ENCODE measurements at regions not wholly inside any gene's neighbourhood (a gene's known extent, or its start where the extent isn't known, plus 50 kb on each side); places are given as distances from the start of the nearest gene placed in this dataset.

DNA sequence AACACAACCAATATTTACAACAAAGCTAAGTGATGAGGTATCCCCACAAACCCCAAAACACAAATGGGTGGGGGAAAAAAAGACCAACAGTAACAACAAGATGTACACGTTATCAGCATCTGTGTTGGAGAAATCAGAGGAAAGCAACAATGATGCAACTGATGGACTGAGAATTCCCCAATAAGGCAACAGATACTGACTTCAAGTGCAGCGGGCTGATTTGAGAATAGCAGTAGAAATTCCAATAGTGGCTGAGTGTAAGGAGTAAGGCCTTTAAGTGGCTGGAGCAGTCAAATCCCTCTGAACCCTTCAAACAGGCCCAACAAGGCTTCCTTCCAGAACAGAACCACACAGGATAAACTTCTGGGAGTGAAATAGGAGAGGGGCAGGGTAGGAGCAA is 97.6 kb downstream of the TM2D1 start:
- no peaks in the 10 kb centered on the region for H3K4me1 ChIP-seq (ENCODE audit: insufficient read depth, insufficient read length)
- no peak overlapping the region for H3K4me3 ChIP-seq (ENCODE audit: insufficient read length, low read depth)
- no peaks in the 10 kb centered on the region for H3K36me3 ChIP-seq (ENCODE audit: insufficient read depth, insufficient read length, low read length)
- TF ChIP-seq ZNF274 (IDR thresholded peaks at IDR 0.05; ENCODE audit: low read depth, low read length) (no peak), YY1 (IDR thresholded peaks at IDR 0.05; ENCODE audit: insufficient read depth, insufficient read length) (no peak), SUZ12 (IDR thresholded peaks at IDR 0.05; ENCODE audit: extremely low read depth, insufficient read depth, insufficient read length) (no peak)
- DNase-seq (ENCODE audit: low read depth, low spot score) = no peak
- no peak overlapping the region for H3K9ac ChIP-seq (ENCODE audit: insufficient read length, low read depth)
- no peaks in the 10 kb centered on the region for H3K9me3 ChIP-seq (ENCODE audit: insufficient read depth, low read length)
- no peaks in the 10 kb centered on the region for H3K27me3 ChIP-seq (ENCODE audit: insufficient read depth, insufficient read length)

- H3K9me3 ChIP-seq (ENCODE audit: insufficient read depth, low read length) = no peaks in the 10 kb centered on the region
- no peaks in the 10 kb centered on the region for H3K27me3 ChIP-seq (ENCODE audit: insufficient read depth, insufficient read length)
- H3K36me3 ChIP-seq (ENCODE audit: insufficient read depth, insufficient read length, low read length) = no peaks in the 10 kb centered on the region
- TF ChIP-seq YY1 (IDR thresholded peaks at IDR 0.05; ENCODE audit: insufficient read depth, insufficient read length) (no peak), ZNF274 (IDR thresholded peaks at IDR 0.05; ENCODE audit: low read depth, low read length) (no peak), SUZ12 (IDR thresholded peaks at IDR 0.05; ENCODE audit: extremely low read depth, insufficient read depth, insufficient read length) (no peak)
- H3K4me3 ChIP-seq (ENCODE audit: insufficient read length, low read depth) = no peak overlapping the region
- no peak overlapping the region for H3K9ac ChIP-seq (ENCODE audit: insufficient read length, low read depth)
- DNase-seq (ENCODE audit: low read depth, low spot score) = no peak
- no peaks in the 10 kb centered on the region for H3K4me1 ChIP-seq (ENCODE audit: insufficient read depth, insufficient read length)
Observed at GRCh38 chr1:61626816-61627215, 98.1 kb downstream of the TM2D1 start.

GRCh38 chr1:61623852-61624251 is 101.1 kb downstream of the TM2D1 start:
- no peaks in the 10 kb centered on the region for H3K27me3 ChIP-seq (ENCODE audit: insufficient read depth, insufficient read length)
- DNase-seq (ENCODE audit: low read depth, low spot score) = no peak
- no peaks in the 10 kb centered on the region for H3K36me3 ChIP-seq (ENCODE audit: insufficient read depth, insufficient read length, low read length)
- no peak overlapping the region for H3K4me3 ChIP-seq (ENCODE audit: insufficient read length, low read depth)
- TF ChIP-seq SUZ12 (IDR thresholded peaks at IDR 0.05; ENCODE audit: extremely low read depth, insufficient read depth, insufficient read length) (no peak), YY1 (IDR thresholded peaks at IDR 0.05; ENCODE audit: insufficient read depth, insufficient read length) (no peak), ZNF274 (IDR thresholded peaks at IDR 0.05; ENCODE audit: low read depth, low read length) (no peak)
- H3K9me3 ChIP-seq (ENCODE audit: insufficient read depth, low read length) = no peaks in the 10 kb centered on the region
- H3K9ac ChIP-seq (ENCODE audit: insufficient read length, low read depth) = no peak overlapping the region
- no peaks in the 10 kb centered on the region for H3K4me1 ChIP-seq (ENCODE audit: insufficient read depth, insufficient read length)

- TF ChIP-seq YY1 (IDR thresholded peaks at IDR 0.05; ENCODE audit: insufficient read depth, insufficient read length) = no peak
- TF ChIP-seq ZNF274 (IDR thresholded peaks at IDR 0.05; ENCODE audit: low read depth, low read length) = no peak
- no peak for TF ChIP-seq SUZ12 (IDR thresholded peaks at IDR 0.05; ENCODE audit: extremely low read depth, insufficient read depth, insufficient read length)
- H3K4me3 ChIP-seq (ENCODE audit: insufficient read length, low read depth) = no peak overlapping the region
- H3K9ac ChIP-seq (ENCODE audit: insufficient read length, low read depth) = no peak overlapping the region
- DNase-seq (ENCODE audit: low read depth, low spot score) = no peak
- no peaks in the 10 kb centered on the region for H3K27me3 ChIP-seq (ENCODE audit: insufficient read depth, insufficient read length)
- H3K36me3 ChIP-seq (ENCODE audit: insufficient read depth, insufficient read length, low read length) = no peaks in the 10 kb centered on the region
- H3K9me3 ChIP-seq (ENCODE audit: insufficient read depth, low read length) = no peaks in the 10 kb centered on the region
- H3K4me1 ChIP-seq (ENCODE audit: insufficient read depth, insufficient read length) = no peaks in the 10 kb centered on the region
Observed at GRCh38 chr1:61620536-61620935, 104.4 kb downstream of the TM2D1 start.

DNA sequence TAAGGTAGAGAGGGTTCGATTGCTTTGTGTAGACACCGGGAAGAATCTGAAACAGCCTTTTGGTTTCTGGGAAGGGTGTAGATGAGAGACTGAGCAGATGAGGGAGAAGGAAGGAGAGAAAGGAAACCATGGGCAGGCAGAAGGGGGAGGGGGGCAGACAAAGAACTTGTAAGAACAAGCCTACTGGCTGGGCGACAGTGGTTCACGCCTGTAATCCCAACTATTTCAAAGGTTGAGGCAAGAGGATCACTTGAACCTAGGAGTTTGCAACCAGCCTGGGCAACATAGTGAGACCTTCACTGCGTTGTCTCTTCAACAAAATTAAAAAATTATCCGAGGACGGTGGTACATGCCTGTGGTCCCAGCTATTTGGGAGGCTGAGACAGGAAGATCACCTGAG is 106.2 kb downstream of the TM2D1 start:
- Histone ChIP-seq H3K27me3 (ENCODE audit: insufficient read depth, insufficient read length) (no peaks in the 10 kb centered on the region), H3K9ac (ENCODE audit: insufficient read length, low read depth) (no peak overlapping the region), H3K36me3 (ENCODE audit: insufficient read depth, insufficient read length, low read length) (no peaks in the 10 kb centered on the region), H3K9me3 (ENCODE audit: insufficient read depth, low read length) (no peaks in the 10 kb centered on the region), H3K4me3 (ENCODE audit: insufficient read length, low read depth) (no peak overlapping the region), H3K4me1 (ENCODE audit: insufficient read depth, insufficient read length) (no peaks in the 10 kb centered on the region)
- no peak for DNase-seq (ENCODE audit: low read depth, low spot score)
- TF ChIP-seq YY1 (IDR thresholded peaks at IDR 0.05; ENCODE audit: insufficient read depth, insufficient read length) (no peak), SUZ12 (IDR thresholded peaks at IDR 0.05; ENCODE audit: extremely low read depth, insufficient read depth, insufficient read length) (no peak), ZNF274 (IDR thresholded peaks at IDR 0.05; ENCODE audit: low read depth, low read length) (no peak)

- H3K9ac ChIP-seq (ENCODE audit: insufficient read length, low read depth) = no peak overlapping the region
- TF ChIP-seq YY1 (IDR thresholded peaks at IDR 0.05; ENCODE audit: insufficient read depth, insufficient read length) = no peak
- TF ChIP-seq SUZ12 (IDR thresholded peaks at IDR 0.05; ENCODE audit: extremely low read depth, insufficient read depth, insufficient read length) = no peak
- TF ChIP-seq ZNF274 (IDR thresholded peaks at IDR 0.05; ENCODE audit: low read depth, low read length) = no peak
Observed at GRCh38 chr1:61618193-61618592, 106.7 kb downstream of the TM2D1 start.

GRCh38 chr1:61616830-61617229 is 108.1 kb downstream of the TM2D1 start:
- Histone ChIP-seq H3K9me3 (ENCODE audit: insufficient read depth, low read length) (no peaks in the 10 kb centered on the region), H3K36me3 (ENCODE audit: insufficient read depth, insufficient read length, low read length) (no peaks in the 10 kb centered on the region), H3K9ac (ENCODE audit: insufficient read length, low read depth) (no peak overlapping the region), H3K27me3 (ENCODE audit: insufficient read depth, insufficient read length) (no peaks in the 10 kb centered on the region), H3K4me3 (ENCODE audit: insufficient read length, low read depth) (no peak overlapping the region), H3K4me1 (ENCODE audit: insufficient read depth, insufficient read length) (no peaks in the 10 kb centered on the region)
- TF ChIP-seq YY1 (IDR thresholded peaks at IDR 0.05; ENCODE audit: insufficient read depth, insufficient read length) (no peak), SUZ12 (IDR thresholded peaks at IDR 0.05; ENCODE audit: extremely low read depth, insufficient read depth, insufficient read length) (no peak), ZNF274 (IDR thresholded peaks at IDR 0.05; ENCODE audit: low read depth, low read length) (no peak)
- DNase-seq (ENCODE audit: low read depth, low spot score) = no peak

More at GRCh38 chr1:61618193-61618592, 106.7 kb downstream of the TM2D1 start:
- Histone ChIP-seq H3K36me3 (ENCODE audit: insufficient read depth, insufficient read length, low read length) (no peaks in the 10 kb centered on the region), H3K4me3 (ENCODE audit: insufficient read length, low read depth) (no peak overlapping the region), H3K27me3 (ENCODE audit: insufficient read depth, insufficient read length) (no peaks in the 10 kb centered on the region), H3K4me1 (ENCODE audit: insufficient read depth, insufficient read length) (no peaks in the 10 kb centered on the region), H3K9me3 (ENCODE audit: insufficient read depth, low read length) (no peaks in the 10 kb centered on the region)
- no peak for DNase-seq (ENCODE audit: low read depth, low spot score)
